Activated CD4-positive, alpha-beta T cell treated with anti-CD3 and anti-CD28 coated beads, Interleukin-2, amount 50 U/mL, for 24 hours (primary cell): ENCODE measurements at regions not wholly inside any gene's neighbourhood (a gene's known extent, or its start where the extent isn't known, plus 50 kb on each side); places are given as distances from the start of the nearest gene placed in this dataset.

Experiments used
- DNase-seq, 2 donors: peaks; one replicate each; pipeline ENCODE4 v3.0.0-alpha.2; 2020; ENCODE audit warnings: low read depth in 1 of 2, low spot score in 1 of 2

DNA sequence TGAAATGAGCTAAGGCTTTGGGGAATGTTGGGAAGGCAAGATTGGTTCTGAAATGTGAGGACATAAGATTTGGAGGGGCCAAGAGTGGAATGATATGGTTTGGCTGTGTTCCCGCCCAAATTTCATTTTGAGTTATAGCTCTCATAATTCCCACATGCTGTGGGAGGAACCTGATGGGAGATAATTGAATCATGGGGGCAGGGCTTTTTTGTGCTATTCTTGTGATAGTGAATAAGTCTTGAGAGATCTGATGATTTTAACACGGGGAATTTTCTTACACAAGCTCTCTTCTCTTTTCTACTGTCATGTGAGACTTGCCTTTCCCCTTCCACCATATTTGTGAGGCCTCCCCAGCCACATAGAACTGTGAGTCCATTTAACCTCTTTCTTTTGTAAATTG, 157.6 kb upstream of the C1QTNF7 start:
- no peak for DNase-seq

DNA sequence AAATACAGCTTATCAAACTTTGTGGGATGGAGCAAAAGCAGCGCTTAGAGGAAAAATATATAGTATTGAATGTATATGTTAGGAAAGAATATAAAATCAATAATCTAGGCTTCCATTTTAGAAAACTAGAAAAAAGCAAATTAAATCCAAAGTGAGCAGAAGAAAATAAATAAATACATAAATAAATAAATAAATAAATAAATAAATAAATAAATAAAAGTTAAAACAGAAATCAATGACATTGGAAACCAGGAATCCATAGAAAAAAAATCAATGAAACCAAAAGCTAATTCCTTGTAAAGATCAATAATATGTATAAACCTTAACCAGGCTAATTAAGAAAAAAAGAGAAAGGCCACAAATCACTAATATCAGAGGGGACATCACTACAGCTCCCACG, 141.8 kb upstream of the C1QTNF7 start:
- no peak for DNase-seq

DNA sequence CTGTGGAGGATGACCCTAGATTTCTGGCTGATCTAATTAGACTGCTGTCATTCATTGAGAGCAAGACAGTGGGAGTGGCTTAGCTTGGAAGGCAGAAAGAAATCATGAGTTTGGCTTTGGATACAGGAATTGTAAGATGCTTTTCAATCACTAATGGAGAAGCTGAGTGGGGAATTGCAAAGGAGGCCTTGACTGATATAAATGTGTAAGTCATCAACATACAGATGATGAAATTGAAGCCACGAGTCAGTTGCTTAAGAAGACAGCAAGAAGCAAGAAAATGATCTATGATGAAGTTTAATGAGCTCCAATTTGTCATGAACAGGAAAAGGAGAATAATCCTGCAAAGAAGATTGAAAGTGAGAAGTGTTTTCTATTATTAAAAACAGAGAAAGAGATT, 136.7 kb upstream of the C1QTNF7 start:
- DNase-seq: no peak

DNA sequence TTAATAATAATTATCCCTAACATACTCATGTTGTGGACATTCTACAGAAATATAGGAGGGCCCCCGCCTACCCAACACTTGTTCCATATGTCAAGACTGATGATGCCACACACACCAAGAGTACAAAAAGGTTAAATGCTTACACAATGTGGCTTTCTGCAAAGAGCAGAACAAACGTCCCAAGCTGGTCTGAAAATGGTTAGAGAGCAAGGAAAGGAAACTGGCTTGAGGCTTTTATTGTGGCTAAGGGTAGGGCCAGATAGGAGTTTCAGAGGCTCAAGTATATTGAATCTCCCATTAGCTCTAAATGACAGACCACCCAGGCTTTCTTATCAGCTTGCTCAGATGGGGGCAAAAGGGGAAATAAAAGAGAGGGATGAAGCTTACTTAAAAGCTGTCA, 134.1 kb upstream of the C1QTNF7 start:
- DNase-seq: no peak

DNA sequence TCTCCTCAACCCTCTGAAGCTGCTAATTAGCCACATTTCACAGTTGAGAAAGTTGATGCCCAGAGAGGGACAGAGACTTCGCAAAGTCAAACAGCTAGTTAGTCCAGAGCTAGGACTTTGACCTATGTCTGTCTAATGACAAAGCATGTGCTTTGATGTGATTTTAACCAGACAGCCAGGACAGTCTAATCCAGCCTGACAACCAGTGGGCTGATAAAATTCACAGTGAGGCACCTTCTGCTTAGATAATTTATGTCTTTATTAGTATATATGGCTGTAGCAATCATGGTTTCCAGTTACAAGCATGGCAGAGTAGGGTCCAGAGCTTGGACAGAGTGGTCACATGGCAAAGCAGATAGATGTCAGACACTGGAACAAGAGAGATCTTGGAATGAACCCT, 133.6 kb upstream of the C1QTNF7 start:
- DNase-seq: no peak

DNA sequence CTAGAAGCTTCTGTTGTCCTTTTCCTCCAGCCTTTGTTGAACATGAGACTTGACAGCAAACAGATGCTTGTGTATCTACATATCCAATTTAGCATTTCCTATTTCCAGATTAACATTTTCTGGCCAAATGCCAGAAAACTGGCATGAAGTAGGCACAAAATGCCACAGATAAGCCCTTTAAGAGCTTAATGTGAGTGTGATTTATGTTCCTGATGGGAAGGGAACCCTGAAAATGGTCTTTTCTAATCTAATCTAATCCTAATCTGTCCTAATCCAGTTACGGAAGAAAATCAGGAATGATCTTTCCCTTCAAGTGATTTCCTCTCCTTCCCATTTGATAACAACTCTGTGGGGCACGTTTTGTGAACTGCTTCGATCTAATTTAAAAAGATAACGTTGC, 133.0 kb upstream of the C1QTNF7 start:
- DNase-seq: no peak

DNA sequence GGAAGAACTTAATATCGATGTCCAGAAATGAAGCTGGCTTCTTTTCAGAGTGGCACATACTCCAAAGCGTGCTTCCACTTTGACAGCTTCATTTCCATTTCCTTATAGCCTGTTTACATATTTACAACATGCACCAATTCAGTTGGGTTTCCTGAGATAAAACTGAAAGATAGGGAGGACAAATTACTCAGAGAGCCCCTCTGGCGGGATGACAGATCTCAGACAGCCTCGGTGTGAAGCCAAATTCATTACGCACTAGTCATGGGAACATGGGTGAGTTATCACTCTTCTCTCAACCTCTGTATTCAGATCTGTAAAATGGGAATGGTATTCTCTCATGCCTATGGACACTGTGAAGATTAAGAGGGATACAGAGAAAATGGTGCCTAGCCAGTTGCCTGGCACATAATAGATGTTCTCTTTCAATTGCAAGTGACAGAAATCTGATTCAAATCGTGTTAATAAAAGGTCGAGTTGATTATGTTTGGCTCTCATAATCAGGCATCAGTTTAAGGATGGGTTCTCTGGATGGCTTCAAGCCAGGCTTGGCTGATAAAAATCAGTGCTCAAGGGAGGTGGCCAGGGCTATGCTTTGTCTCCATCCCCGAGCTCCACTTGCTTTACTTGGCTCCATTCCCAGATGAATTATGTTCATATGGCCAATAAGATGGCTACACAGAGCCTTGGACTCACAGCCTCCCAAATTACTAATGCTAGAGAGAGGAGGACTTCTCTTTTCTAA, 132.2 kb upstream of the C1QTNF7 start:
- no peak for DNase-seq

DNA sequence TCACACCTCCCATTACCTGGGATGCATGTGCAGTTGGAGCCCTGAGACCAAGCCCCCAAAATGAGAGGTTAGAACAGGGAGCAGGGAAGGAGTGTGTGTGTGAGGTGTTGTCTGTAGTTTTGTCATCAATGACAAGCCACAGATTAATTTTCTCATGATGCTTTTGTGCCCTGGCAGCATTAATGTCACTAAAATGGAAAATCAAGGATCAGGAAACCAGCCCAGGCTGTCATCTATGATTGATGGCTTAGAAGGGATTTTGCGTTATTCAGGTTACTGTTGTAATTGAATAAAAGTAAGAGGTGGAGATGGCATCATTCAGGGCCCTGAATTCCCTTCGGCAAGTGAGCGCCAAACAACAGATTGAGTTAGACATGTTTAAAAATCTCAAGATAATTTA, 130.5 kb upstream of the C1QTNF7 start:
- no peak for DNase-seq

DNA sequence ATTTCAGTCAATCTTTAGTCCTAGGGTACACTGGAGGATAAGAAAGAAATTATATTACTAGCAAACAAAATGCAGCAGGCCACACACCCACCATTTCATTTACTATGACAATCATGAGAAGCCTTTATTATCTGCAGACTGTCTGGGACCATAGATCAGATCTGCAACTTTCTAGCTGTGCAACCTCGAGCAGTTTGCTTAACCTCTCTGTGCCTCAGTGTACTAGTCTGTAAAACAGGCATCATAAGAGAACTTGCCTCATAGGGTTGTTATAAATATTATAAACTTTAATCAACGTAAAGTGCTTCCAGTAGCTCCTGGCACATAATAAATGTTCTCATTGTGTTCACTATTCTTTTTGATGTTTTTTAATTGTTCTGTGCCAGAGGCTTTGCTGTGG, 128.2 kb upstream of the C1QTNF7 start:
- DNase-seq: no peak

DNA sequence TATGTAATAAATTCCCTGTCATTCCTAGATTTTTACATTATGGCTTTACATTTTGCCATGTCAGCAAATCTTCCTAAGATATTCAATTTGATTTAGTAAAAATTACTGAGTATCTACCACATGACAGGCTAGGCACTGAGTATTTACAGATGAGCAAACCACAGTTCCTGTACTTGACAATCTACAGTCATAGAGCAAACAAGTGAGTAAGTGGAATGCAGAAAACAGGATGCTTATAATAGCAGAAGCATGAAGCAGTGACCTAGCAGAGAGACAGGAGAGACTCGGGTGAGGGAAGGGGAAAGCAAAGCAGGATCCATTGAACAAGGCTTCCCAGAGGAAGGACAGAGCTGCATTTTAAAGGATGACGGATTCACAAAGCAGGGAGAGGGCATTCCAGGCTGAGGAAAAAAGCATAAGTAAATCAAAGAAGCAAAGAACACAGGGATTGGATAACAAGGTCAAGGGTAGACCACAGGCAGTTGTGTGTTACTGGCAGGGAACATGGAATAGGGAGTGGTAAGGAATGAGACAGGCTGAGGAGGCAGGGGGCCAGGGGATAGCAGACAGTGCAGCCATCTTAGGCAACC, 124.7 kb upstream of the C1QTNF7 start:
- DNase-seq: no peak

DNA sequence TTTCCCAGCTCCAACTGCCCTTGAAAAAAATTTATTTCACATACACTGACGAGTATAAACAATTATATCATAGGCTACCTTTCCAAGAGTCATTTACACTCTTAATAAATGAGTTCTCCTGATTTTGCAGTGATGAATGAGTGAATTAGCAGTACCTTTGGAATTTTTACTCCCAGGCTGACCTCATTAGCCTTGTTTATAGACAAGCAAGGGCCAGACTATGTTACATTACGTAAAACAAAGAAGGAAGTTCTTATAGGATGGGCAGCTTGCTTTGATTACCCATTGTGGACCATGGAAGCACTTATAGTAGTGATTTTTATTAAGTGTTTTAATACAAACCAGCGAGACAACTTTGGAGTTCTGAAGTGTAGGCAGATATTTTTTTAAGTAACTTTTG, 112.9 kb upstream of the C1QTNF7 start:
- DNase-seq: no peak

DNA sequence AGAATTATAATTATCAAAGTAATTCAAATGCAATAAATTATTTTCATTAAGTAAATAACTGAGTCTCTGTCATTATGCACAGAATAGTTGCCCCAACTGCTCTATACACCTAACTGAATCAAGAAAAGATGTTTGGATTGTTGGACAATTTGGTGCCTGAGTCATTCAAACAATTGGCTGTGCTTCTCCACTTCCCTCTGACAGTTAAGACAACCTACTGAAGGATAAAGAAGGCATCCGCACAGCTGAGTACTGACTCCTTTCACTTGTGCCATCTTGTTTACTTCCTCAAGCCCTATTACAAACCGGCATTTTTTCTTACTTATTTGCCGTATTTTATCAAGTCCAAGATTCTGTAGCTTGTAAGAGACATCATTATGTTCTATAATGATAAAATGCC, 110.6 kb upstream of the C1QTNF7 start:
- no peak for DNase-seq

DNA sequence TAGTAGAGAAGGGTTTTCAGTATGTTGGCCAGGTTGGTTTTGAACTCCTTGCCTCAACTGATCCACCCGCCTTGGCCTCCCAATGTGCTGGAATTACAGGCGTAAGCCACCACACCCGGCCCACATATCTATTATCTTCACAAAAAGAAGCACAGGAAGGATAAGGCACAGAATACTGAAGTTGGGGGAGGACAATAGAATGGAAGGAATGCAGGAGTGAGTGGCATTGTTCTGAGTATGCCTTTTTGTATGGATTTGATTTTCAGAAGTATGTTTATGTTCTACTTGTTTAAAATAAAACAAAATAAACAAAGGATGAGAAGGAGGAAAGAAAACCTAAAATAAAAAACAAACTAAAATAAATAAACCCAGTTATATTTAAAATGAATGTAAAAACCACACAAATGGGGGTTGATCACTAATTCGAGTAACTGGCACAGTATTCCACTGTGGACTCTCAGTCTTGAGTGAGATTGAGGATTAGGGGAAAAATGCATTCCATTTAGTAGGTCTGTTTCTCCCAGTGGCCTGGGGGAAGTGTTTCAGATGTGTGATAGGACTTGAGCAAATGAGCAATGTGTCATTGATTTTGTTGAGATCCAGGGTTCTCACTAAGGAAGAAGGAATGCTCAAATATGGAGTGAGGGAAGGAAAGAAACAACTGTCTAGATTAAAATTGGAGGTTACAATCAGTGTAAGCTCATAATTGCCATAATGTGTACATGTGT, 109.0 kb upstream of the C1QTNF7 start:
- no peak for DNase-seq

DNA sequence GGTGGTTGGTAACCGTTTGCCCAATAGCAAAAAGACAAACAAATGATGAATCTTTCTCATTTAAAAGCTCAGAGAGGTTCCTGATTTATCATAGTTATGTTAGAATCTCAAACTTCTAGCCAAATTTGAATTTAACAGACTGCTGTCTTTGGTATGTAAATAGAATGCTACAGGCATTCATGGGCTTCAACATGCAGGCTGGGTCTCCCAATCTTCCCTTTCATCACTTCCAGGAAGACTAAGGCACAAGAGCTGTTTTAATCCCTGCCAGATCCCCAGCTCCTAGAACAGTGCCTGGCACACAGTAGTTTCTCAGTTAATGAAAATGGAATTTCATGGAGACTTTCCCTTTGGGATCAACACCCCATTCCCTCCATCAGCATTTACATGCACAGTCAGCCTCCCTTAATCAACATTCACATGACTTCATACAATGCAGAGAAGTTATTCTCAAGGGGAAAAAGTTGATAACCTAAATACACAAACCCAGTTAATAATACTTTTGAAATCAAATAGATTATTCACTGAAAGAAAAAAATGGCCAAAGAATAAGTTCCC, 107.6 kb upstream of the C1QTNF7 start:
- no peak for DNase-seq

DNA sequence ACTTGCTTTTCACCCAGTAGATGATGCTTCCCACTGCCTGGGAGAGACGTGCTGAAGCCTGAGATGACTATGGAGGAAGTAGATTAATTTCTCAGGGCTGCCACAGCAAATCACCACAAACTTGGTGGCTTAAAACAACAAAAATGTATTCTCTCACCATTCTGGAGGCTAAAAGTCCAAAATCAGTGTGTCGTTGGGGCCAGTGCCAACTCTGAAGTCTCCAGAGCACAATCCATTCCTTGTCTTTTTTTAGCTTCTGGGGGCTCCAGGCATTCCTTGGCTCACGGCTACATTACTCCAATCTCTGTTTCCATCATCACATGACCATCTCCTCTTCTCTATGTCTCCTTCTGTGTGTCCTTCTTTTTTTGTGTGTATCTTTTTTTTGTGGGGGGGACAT, 105.8 kb upstream of the C1QTNF7 start:
- no peak for DNase-seq

DNA sequence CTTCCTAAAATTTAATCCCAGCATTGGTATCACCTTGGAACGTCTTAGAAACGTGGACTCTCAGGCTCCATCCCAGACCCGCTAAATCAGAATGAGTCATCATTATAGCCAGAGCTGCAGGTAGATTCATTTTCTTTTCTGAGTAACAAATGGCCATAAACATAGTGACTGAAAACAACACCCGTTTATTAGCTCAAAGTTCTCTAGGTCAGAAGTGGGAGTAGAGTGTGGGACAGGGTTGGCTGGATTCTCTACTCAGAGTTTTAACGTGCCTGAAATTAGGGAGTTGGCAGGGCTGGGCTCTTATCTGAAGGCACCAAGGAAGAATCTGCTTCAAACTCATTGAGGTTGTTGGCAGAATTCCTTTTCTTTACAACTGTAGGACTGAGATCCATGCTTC, 101.8 kb upstream of the C1QTNF7 start:
- no peak for DNase-seq

DNA sequence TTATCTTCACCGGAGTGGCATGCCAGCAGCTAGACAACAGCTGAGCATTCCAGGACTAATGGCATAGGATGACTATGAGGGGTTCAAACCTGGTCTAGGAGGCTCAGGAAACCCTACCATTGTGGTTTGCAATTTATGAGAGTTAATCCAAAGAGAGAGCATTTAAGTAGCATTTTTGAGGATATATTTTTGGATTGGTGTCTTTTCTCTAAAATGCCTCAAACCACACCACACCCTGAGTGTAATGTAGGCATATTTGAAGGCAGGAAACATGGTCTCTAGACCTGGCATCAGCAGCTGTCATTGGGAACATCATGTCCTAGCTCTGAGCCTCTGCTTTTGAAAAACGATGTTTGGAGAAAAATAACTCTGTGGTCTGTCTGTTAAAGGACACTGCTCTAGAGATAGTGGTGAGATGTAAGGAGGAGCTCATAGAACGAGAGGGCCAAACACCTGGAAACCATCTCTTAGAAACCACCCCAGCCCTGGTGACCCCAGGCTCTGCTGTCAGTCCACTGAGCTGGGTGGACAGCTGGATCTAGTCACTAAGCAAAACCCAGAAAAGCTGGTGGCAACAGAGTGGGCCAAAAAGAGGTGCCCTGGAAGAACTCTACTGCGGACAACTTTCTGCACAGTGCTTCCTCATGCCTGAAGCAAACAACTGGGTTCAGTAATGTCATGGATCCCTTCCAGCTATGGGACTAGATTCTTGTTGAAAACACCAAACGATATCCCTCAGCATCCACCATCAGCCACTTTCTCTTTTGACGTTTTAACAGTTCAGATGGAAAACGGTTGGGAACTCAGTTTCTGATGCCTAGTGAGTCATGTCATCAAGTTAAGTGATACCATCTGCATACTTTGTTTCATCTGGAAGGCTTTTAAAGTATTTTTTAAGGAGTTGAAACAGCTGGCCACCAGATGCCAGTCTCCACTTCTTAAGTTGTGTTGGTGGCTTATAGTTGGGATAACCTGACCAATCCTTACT, 100.2 kb upstream of the C1QTNF7 start:
- DNase-seq: no peak

DNA sequence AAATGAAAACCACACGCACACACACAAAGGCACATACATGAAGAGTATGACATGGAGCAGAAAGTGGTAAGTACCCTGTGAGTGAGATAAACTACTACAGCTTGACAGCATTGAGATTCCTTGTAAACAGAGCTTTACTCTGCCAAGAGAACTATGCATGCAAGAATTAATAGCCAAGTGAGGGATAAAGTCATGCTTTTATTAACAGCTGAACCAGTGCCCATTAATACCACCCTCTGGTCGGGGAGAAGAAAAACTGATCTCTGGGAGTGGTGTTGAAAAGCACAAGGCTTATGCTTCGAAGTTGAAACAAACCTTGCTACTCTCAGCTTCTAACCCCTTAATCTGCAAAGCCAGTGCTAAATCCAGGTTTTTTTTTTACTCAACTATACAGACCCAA, 95.9 kb upstream of the C1QTNF7 start:
- no peak for DNase-seq

DNA sequence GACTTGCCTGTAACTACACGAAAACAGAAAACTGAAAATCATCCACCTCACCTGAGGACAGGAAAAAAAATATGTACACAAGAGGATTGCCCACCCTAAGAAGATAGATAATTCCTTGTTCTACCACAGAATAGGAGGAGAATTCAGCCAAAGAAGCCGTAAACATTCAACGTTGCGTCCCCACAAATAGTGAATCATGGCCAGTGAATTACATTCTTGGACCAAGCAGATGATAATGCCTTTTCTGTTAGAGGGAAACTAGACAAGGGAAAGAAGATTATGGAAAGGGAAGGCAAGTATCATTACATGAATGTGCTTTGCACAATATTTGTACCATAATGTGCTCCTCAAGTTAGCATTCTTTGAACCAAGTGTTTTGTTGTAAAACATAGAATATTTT, 95.5 kb upstream of the C1QTNF7 start:
- no peak for DNase-seq

DNA sequence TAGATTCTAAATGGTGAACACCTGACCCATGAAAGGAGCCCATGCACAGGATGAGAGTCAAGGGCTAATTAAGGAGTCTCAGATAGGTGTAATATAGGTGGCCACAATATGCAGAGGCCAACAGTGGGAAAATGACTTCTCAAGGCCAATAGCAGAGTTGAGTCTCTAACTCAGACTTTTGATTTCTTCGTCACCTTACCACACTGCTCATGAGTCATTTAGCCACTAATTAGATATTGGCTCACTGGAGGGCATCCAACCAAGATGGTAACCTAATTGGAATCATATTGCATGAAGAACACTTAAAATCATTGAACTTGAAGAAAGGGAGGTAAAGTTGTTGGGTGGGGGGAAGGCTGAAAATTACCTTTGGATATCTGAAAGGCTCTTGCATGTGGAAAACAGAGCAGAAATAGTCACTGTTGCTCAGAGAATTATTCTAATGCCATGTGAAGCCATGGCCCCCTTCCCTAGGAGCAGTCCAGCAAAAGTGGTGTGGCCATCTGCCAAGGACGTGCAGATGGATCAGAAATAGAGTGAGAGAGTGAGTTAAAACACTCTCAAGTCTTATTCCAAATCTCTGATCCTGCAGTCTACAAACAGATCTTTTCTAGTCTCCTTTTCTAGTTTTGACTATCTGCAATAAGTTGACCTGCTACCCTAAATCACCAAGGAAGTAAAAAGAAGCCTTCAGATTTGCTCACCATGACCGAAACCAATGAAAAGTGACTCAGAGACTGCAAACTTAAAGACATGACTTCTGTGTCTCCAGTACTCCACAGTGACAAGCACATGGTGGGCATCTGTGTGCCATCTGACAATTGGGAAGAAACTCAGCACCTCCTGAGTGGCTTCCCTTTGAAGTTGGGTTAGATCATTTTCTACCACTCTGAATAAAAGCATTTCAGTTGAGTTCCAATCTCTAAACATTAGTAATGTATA, 93.9 kb upstream of the C1QTNF7 start:
- no peak for DNase-seq
